ENCODE measurements at regions not wholly inside any gene's neighbourhood (a gene's known extent, or its start where the extent isn't known, plus 50 kb on each side); places are given as distances from the start of the nearest gene placed in this dataset.

DNA sequence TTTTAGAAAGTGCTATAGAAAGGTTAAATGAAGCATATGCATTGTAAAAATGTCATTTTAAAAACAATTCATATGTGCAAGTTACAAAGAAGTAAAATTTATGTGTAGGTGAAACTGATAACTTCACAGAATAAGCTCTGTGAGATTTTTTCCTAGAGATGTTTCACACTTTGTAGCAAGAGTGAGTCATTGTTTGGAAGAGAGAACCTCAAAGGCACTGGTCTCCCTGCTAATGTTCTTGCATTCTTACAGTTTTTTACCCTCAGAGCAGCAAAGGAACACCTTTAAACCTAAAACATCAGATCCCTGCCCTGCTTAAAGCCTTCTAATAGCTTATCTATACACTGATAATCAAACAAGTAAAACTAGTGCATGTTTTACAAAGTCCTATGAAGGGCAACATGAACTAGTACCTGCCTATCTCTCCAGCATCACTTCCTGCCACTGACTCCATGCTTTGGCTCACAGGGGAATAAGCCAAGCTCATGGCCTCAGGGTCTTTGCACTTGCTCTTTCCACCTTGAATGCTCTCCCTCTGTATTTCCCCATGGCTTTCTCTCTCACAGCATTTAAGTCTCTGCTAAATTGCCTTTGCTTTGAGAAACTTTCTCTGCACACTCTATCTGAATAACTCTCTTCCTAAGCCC, 997.0 kb downstream of the GATA3 start:
- no peaks in the 10 kb centered on the region for H3K4me1 ChIP-seq (ENCODE audit: control insufficient read depth, insufficient read depth, low read length)
- in situ Hi-C loops (cut with MboI; ENCODE audit: low sequenced_read_pairs): no loop called here
- H3K4ac ChIP-seq (ENCODE audit: low read depth, low read length): no peak overlapping the region
- no peak overlapping the region for H4K8ac ChIP-seq (ENCODE audit: low read depth in 2 of 2, low read length in 2 of 2)
- no peak overlapping the region for H2BK20ac ChIP-seq (ENCODE audit: low read depth, low read length)
- H3K27ac ChIP-seq (ENCODE audit: insufficient read depth, low read length): no peak overlapping the region
- CTCF ChIA-PET: no interaction called here
- no peak overlapping the region for H3K23ac ChIP-seq (ENCODE audit: low read depth, low read length)
- POLR2A ChIA-PET (ENCODE audit: unreplicated experiment): no interaction called here
- dilution Hi-C loops (cut with HindIII; ENCODE audit: low sequenced_read_pairs, unreplicated experiment): no loop called here
- 0 out of 2 replicates have a peak, but pooled peaks cover 4% of the 10 kb centered on the region for H3K9me3 ChIP-seq (ENCODE audit: control insufficient read depth, insufficient read depth, low read length)
- H3K9me1 ChIP-seq (ENCODE audit: insufficient read depth, low read length): no peaks in the 10 kb centered on the region
- no peaks in the 10 kb centered on the region for H4K20me1 ChIP-seq (ENCODE audit: insufficient read depth, low read length)
- H2BK15ac ChIP-seq (ENCODE audit: low read depth, low read length): no peak overlapping the region
- no peak overlapping the region for H2AK9ac ChIP-seq (replicated peaks; ENCODE audit: low read depth, low read length, poor library complexity)
- H4K5ac ChIP-seq (ENCODE audit: low read depth, low read length): no peak overlapping the region
- H3K18ac ChIP-seq (ENCODE audit: low read depth, low read length): no peak overlapping the region
- H2AK5ac ChIP-seq (ENCODE audit: low read depth, low read length): no peak overlapping the region
- no peaks in the 10 kb centered on the region for H3K36me3 ChIP-seq (ENCODE audit: control insufficient read depth, insufficient read depth, low read length)
- intact Hi-C loops (cut with micrococcal nuclease): no loop called here
- no peak overlapping the region for H3K4me2 ChIP-seq (ENCODE audit: low read depth, low read length)
- no TSS peak for BruUV-seq (replicated peaks)
- H3K9ac ChIP-seq (ENCODE audit: low read depth, low read length): no peak overlapping the region
- ATAC-seq (ENCODE audit: low read depth) (no peak), DNase-seq (no peak)
- H2BK120ac ChIP-seq (ENCODE audit: low read depth, low read length): no peak overlapping the region
- TF ChIP-seq, protein P1, sequence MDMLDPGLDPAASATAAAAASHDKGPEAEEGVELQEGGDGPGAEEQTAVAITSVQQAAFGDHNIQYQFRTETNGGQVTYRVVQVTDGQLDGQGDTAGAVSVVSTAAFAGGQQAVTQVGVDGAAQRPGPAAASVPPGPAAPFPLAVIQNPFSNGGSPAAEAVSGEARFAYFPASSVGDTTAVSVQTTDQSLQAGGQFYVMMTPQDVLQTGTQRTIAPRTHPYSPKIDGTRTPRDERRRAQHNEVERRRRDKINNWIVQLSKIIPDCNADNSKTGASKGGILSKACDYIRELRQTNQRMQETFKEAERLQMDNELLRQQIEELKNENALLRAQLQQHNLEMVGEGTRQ (IDR thresholded peaks at IDR 0.05; ENCODE audit: low read depth, low read length): no peak
- TF ChIP-seq MXI1 (IDR thresholded peaks at IDR 0.05; ENCODE audit: borderline replicate concordance, low read depth, low read length) (no peak), RFX5 (IDR thresholded peaks at IDR 0.05; ENCODE audit: low read depth, low read length) (no peak), NFE2L2 (IDR thresholded peaks at IDR 0.05; ENCODE audit: low read depth, low read length) (no peak), FOS (IDR thresholded peaks at IDR 0.05; ENCODE audit: low read depth, low read length) (no peak), SMC3 (IDR thresholded peaks at IDR 0.05; ENCODE audit: low read depth, low read length) (no peak), POLR2A (IDR thresholded peaks at IDR 0.05; ENCODE audit: low read depth, low read length) (no peak), RCOR1 (IDR thresholded peaks at IDR 0.05; ENCODE audit: insufficient replicate concordance, low read length) (no peak), MAZ (IDR thresholded peaks at IDR 0.05; ENCODE audit: borderline replicate concordance, low read depth, low read length) (no peak), CEBPB (IDR thresholded peaks at IDR 0.05; ENCODE audit: low read depth, low read length) (no peak), CHD1 (IDR thresholded peaks at IDR 0.05; ENCODE audit: low read depth, low read length) (no peak), MAFK (IDR thresholded peaks at IDR 0.05; ENCODE audit: low read depth, low read length) (no peak), BHLHE40 (IDR thresholded peaks at IDR 0.05; ENCODE audit: low read depth, low read length) (no peak), RAD21 (IDR thresholded peaks at IDR 0.05; ENCODE audit: low read length) (no peak)
- TF ChIP-seq, protein P2, sequence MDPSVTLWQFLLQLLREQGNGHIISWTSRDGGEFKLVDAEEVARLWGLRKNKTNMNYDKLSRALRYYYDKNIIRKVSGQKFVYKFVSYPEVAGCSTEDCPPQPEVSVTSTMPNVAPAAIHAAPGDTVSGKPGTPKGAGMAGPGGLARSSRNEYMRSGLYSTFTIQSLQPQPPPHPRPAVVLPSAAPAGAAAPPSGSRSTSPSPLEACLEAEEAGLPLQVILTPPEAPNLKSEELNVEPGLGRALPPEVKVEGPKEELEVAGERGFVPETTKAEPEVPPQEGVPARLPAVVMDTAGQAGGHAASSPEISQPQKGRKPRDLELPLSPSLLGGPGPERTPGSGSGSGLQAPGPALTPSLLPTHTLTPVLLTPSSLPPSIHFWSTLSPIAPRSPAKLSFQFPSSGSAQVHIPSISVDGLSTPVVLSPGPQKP (IDR thresholded peaks at IDR 0.05; ENCODE audit: borderline replicate concordance, low read depth, low read length): no peak
- TF ChIP-seq, protein P3, sequence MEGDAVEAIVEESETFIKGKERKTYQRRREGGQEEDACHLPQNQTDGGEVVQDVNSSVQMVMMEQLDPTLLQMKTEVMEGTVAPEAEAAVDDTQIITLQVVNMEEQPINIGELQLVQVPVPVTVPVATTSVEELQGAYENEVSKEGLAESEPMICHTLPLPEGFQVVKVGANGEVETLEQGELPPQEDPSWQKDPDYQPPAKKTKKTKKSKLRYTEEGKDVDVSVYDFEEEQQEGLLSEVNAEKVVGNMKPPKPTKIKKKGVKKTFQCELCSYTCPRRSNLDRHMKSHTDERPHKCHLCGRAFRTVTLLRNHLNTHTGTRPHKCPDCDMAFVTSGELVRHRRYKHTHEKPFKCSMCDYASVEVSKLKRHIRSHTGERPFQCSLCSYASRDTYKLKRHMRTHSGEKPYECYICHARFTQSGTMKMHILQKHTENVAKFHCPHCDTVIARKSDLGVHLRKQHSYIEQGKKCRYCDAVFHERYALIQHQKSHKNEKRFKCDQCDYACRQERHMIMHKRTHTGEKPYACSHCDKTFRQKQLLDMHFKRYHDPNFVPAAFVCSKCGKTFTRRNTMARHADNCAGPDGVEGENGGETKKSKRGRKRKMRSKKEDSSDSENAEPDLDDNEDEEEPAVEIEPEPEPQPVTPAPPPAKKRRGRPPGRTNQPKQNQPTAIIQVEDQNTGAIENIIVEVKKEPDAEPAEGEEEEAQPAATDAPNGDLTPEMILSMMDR (conservative IDR thresholded peaks at IDR 0.05; ENCODE audit: low read depth, low read length): no peak
- H2AFZ ChIP-seq (replicated peaks; ENCODE audit: low read length, poor library complexity): no peak overlapping the region
- no peak overlapping the region for H3K56ac ChIP-seq (ENCODE audit: extremely low read depth, insufficient read depth, low read length)
- H4K91ac ChIP-seq (ENCODE audit: insufficient read depth, low read depth, low read length): no peak overlapping the region
- H3K14ac ChIP-seq (replicated peaks; ENCODE audit: low read depth, low read length): no peak overlapping the region
- H3K4me3 ChIP-seq (ENCODE audit: insufficient read depth, low read depth, low read length): no peak overlapping the region
- H3K79me1 ChIP-seq (ENCODE audit: low read depth in 1 of 2, low read length in 2 of 2): no peaks in the 10 kb centered on the region
- no peak overlapping the region for H2BK5ac ChIP-seq (ENCODE audit: low read depth, low read length, poor library complexity, severe bottlenecking)
- H3K27me3 ChIP-seq (ENCODE audit: control insufficient read depth, insufficient read depth, low read length): no peaks in the 10 kb centered on the region

Measured in IMR-90 (cell line).